ENCODE measurements at regions not wholly inside any gene's neighbourhood (a gene's known extent, or its start where the extent isn't known, plus 50 kb on each side); places are given as distances from the start of the nearest gene placed in this dataset.

DNA sequence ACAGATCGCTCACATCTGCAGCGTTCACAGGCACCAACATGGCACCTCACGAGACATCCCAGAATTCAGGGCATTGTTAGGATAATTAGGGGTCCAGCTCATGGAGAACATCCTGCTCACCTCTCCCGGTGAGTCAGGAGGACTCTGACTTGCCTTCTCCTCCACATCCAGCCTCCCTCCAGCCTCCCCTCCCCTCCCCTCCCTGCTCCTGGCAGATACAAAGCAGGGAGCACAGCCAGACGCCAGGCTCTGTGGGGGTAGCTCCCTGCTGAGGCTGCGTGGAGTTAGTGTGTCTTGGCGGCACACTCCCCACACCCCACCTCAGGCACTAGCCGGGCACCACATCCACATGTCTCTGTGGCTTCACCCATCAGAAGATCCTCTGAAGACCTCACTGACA is 320.6 kb downstream of the CXCL12 start:
- no peaks in the 10 kb centered on the region for H3K36me3 ChIP-seq
- H3K4me3 ChIP-seq (ENCODE audit: low read depth in 1 of 2, low read length in 1 of 2): no peak overlapping the region
- no peaks in the 10 kb centered on the region for H3K9me3 ChIP-seq
- TF ChIP-seq, protein P1, sequence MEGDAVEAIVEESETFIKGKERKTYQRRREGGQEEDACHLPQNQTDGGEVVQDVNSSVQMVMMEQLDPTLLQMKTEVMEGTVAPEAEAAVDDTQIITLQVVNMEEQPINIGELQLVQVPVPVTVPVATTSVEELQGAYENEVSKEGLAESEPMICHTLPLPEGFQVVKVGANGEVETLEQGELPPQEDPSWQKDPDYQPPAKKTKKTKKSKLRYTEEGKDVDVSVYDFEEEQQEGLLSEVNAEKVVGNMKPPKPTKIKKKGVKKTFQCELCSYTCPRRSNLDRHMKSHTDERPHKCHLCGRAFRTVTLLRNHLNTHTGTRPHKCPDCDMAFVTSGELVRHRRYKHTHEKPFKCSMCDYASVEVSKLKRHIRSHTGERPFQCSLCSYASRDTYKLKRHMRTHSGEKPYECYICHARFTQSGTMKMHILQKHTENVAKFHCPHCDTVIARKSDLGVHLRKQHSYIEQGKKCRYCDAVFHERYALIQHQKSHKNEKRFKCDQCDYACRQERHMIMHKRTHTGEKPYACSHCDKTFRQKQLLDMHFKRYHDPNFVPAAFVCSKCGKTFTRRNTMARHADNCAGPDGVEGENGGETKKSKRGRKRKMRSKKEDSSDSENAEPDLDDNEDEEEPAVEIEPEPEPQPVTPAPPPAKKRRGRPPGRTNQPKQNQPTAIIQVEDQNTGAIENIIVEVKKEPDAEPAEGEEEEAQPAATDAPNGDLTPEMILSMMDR (IDR thresholded peaks at IDR 0.05): no peak
- H3K27ac ChIP-seq: no peak overlapping the region
- H3K4me1 ChIP-seq (ENCODE audit: control insufficient read depth in 1 of 2, insufficient read depth in 1 of 2, low read depth in 1 of 2, low read length in 1 of 2): no peaks in the 10 kb centered on the region
- no peaks in the 10 kb centered on the region for H3K27me3 ChIP-seq

DNA sequence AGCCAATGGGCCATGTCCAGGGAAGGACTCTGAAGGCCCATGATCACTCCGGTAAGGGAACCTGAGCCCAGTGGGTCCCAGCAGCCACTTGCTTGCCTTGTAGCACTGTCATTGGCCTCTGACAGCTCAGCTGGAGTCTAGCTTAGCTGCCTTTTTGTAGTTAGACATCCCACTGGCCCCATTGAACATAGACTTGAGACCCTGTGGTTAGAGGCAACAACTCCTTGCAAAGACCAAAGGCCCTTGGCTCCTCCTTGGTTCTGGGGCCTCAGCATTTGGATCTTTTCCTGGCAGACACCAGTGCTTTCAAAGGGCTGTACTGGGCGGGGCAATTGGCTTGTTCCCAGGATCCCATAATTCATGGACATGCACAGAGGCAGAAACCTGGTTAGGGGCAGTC is 321.2 kb downstream of the CXCL12 start:
- TF ChIP-seq, protein P1 (IDR thresholded peaks at IDR 0.05): no peak
- no peaks in the 10 kb centered on the region for H3K4me1 ChIP-seq (ENCODE audit: control insufficient read depth in 1 of 2, insufficient read depth in 1 of 2, low read depth in 1 of 2, low read length in 1 of 2)
- no peak overlapping the region for H3K27ac ChIP-seq
- no peaks in the 10 kb centered on the region for H3K27me3 ChIP-seq
- H3K36me3 ChIP-seq: no peaks in the 10 kb centered on the region
- no peak overlapping the region for H3K4me3 ChIP-seq (ENCODE audit: low read depth in 1 of 2, low read length in 1 of 2)
- no peaks in the 10 kb centered on the region for H3K9me3 ChIP-seq

DNA sequence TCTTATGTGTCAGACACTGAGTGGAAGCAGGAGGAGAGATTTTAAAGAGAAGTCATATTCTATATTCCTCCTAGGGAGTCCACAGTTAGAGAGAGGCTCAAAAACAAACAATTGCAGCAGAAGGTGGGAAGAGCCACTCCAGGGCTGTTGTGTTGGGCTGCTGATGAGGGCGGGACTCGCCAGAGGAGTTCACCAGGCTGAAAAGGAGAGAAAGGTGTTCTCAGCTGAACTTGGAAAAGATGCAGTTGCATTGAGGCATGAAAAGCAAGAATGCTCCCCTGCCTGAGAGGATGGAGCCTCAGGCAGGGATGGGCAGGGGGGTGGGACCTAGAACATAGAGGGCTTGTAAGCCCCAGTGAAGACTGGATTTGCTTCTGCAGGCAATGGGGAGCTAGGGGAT is 324.2 kb downstream of the CXCL12 start:
- Histone ChIP-seq H3K9me3 (no peaks in the 10 kb centered on the region), H3K4me3 (ENCODE audit: low read depth in 1 of 2, low read length in 1 of 2) (no peak overlapping the region), H3K27ac (no peak overlapping the region), H3K4me1 (ENCODE audit: control insufficient read depth in 1 of 2, insufficient read depth in 1 of 2, low read depth in 1 of 2, low read length in 1 of 2) (no peaks in the 10 kb centered on the region), H3K36me3 (no peaks in the 10 kb centered on the region), H3K27me3 (no peaks in the 10 kb centered on the region)
- TF ChIP-seq, protein P1 (IDR thresholded peaks at IDR 0.05): no peak

DNA sequence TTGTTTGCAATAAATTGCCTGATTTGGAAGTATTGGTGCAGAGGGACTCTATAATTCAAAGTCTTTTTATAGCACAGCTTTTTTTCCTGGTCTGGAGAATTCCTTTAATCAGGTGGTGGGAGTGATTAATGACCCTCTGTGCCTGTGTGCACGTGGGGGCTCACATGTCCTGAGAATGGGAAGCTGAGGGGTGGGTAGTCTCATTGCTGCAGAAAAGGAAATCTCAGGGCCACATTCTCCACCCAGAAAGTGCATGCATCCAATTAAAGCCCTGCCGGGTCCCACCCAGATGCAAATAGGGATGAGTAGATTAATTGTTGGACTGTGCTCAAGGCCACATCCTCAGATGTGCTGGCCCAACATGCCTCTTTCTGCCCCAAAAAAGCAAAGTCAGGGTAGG is 324.7 kb downstream of the CXCL12 start:
- Histone ChIP-seq H3K4me3 (ENCODE audit: low read depth in 1 of 2, low read length in 1 of 2) (no peak overlapping the region), H3K27ac (no peak overlapping the region), H3K9me3 (no peaks in the 10 kb centered on the region), H3K27me3 (no peaks in the 10 kb centered on the region), H3K36me3 (no peaks in the 10 kb centered on the region), H3K4me1 (ENCODE audit: control insufficient read depth in 1 of 2, insufficient read depth in 1 of 2, low read depth in 1 of 2, low read length in 1 of 2) (no peaks in the 10 kb centered on the region)
- TF ChIP-seq, protein P1 (IDR thresholded peaks at IDR 0.05): no peak

GRCh38 chr10:44058259-44058658 is 326.6 kb downstream of the CXCL12 start:
- H3K4me3 ChIP-seq (ENCODE audit: low read depth in 1 of 2, low read length in 1 of 2): no peak overlapping the region
- H3K36me3 ChIP-seq: no peaks in the 10 kb centered on the region
- TF ChIP-seq, protein P1 (IDR thresholded peaks at IDR 0.05): no peak
- no peaks in the 10 kb centered on the region for H3K9me3 ChIP-seq
- no peak overlapping the region for H3K27ac ChIP-seq
- no peaks in the 10 kb centered on the region for H3K4me1 ChIP-seq (ENCODE audit: control insufficient read depth in 1 of 2, insufficient read depth in 1 of 2, low read depth in 1 of 2, low read length in 1 of 2)
- H3K27me3 ChIP-seq: no peaks in the 10 kb centered on the region
